Gastrocnemius medialis (tissue), 4 donors: ENCODE measurements at regions not wholly inside any gene's neighbourhood (a gene's known extent, or its start where the extent isn't known, plus 50 kb on each side); places are given as distances from the start of the nearest gene placed in this dataset.

Experiments used
- POLR2A ChIP-seq, 2 donors: fragments of 450-650 bp; IDR thresholded peaks; one replicate each; pipeline ENCODE4 v1.6.1; 2017; ENCODE audit warnings: antibody characterized with exemption in 2 of 2, mild to moderate bottlenecking in 2 of 2, moderate library complexity in 2 of 2
- TF ChIP-seq, protein P1 (sequence below), 5 experiments: fragments of 450-650 bp in 3 of 5; fragments of 200-600 bp in 2 of 5; sonication (generic) in 2 of 5; IDR thresholded peaks in 4 of 5; conservative IDR thresholded peaks in 1 of 5; 1 replicate in 4 of 5; 2 replicates in 1 of 5; pipeline ENCODE4 v1.5.1; 2016 to 2019; ENCODE audit warnings: antibody characterized with exemption in 5 of 5, mild to moderate bottlenecking in 3 of 5, moderate library complexity in 3 of 5

DNA sequence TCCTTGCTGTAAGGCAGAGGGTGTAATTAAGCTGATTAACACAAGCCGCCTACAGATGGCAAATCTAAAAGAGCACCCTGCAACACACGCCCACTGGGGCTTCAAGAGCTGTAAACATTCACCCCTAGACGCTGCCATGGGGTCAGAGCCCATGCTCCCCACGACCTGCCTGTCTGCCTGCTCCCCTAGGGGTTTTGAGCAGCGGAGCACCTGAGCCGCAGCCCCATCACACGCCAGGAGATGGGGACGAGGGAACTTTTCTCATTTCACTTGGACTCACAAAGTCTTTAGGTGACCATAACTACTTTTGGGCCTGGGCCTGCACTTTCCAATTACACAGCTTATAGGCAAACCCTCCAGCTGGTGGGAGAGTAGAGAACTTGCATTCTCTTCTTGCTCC is 99.0 kb upstream of the SOX4 start:
- TF ChIP-seq, protein P1, sequence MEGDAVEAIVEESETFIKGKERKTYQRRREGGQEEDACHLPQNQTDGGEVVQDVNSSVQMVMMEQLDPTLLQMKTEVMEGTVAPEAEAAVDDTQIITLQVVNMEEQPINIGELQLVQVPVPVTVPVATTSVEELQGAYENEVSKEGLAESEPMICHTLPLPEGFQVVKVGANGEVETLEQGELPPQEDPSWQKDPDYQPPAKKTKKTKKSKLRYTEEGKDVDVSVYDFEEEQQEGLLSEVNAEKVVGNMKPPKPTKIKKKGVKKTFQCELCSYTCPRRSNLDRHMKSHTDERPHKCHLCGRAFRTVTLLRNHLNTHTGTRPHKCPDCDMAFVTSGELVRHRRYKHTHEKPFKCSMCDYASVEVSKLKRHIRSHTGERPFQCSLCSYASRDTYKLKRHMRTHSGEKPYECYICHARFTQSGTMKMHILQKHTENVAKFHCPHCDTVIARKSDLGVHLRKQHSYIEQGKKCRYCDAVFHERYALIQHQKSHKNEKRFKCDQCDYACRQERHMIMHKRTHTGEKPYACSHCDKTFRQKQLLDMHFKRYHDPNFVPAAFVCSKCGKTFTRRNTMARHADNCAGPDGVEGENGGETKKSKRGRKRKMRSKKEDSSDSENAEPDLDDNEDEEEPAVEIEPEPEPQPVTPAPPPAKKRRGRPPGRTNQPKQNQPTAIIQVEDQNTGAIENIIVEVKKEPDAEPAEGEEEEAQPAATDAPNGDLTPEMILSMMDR (IDR thresholded peaks at IDR 0.05 in 4 of 5, conservative IDR thresholded peaks at IDR 0.05 in 1 of 5): no peak
- no peak for TF ChIP-seq POLR2A (IDR thresholded peaks at IDR 0.05)
